Mesothelial cell of epicardium (in vitro differentiated cells): ENCODE measurements at regions not wholly inside any gene's neighbourhood (a gene's known extent, or its start where the extent isn't known, plus 50 kb on each side); places are given as distances from the start of the nearest gene placed in this dataset.
A peak's percentile ranks its signal among the peaks of the same experiment; 100 is the strongest.

Experiments used
- DNase-seq, 2 experiments: peaks; one replicate each; pipeline ENCODE4 v3.0.0; 2021; ENCODE audit warnings: low spot score in 2 of 2; ENCODE audit not compliant: unreplicated experiment in 2 of 2
- H3K27ac Mint-ChIP-seq: 2 replicates; pipeline ENCODE4 v1.8.0; 2021; ENCODE audit warnings: mixed read lengths
- H3K27me3 Mint-ChIP-seq: 2 replicates; pipeline ENCODE4 v1.8.0; 2021; ENCODE audit warnings: low read depth, mixed read lengths
- H3K36me3 Mint-ChIP-seq: 2 replicates; pipeline ENCODE4 v1.8.0; 2021; ENCODE audit warnings: mixed read lengths
- H3K4me1 Mint-ChIP-seq: 2 replicates; pipeline ENCODE4 v1.8.0; 2021; ENCODE audit warnings: mixed read lengths
- H3K4me3 Mint-ChIP-seq: 2 replicates; pipeline ENCODE4 v1.8.0; 2021; ENCODE audit warnings: mild to moderate bottlenecking, moderate library complexity, mixed read lengths
- H3K9me3 Mint-ChIP-seq: 2 replicates; pipeline ENCODE4 v1.8.0; 2021; ENCODE audit warnings: mixed read lengths
- TF ChIP-seq, protein P1 (sequence below): fragments of 200-600 bp; sonication (generic); IDR thresholded peaks from one replicate; pipeline ENCODE4 v1.5.0; 2021; ENCODE audit warnings: antibody characterized with exemption; ENCODE audit not compliant: unreplicated experiment

GRCh38 chr11:57095417-57095816 lies 86.3 kb upstream of the LRRC55 start:
- Mint-ChIP-seq H3K9me3 (no peaks in the 10 kb centered on the region), H3K4me1 (peaks cover 27% of the 10 kb centered on the region), H3K4me3 (no peak overlapping the region), H3K36me3 (no peaks in the 10 kb centered on the region), H3K27ac (no peak overlapping the region), H3K27me3 (peaks cover 16% of the 10 kb centered on the region)
- DNase-seq, result no peak
- TF ChIP-seq, protein P1, sequence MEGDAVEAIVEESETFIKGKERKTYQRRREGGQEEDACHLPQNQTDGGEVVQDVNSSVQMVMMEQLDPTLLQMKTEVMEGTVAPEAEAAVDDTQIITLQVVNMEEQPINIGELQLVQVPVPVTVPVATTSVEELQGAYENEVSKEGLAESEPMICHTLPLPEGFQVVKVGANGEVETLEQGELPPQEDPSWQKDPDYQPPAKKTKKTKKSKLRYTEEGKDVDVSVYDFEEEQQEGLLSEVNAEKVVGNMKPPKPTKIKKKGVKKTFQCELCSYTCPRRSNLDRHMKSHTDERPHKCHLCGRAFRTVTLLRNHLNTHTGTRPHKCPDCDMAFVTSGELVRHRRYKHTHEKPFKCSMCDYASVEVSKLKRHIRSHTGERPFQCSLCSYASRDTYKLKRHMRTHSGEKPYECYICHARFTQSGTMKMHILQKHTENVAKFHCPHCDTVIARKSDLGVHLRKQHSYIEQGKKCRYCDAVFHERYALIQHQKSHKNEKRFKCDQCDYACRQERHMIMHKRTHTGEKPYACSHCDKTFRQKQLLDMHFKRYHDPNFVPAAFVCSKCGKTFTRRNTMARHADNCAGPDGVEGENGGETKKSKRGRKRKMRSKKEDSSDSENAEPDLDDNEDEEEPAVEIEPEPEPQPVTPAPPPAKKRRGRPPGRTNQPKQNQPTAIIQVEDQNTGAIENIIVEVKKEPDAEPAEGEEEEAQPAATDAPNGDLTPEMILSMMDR, result no peak

- peaks cover 31% of the 10 kb centered on the region for H3K4me1 Mint-ChIP-seq
- no peak overlapping the region for H3K4me3 Mint-ChIP-seq
- DNase-seq, result no peak
- TF ChIP-seq, protein P1, result no peak
- H3K27ac Mint-ChIP-seq, result no peak overlapping the region
- H3K27me3 Mint-ChIP-seq, result peaks cover 13% of the 10 kb centered on the region
- no peaks in the 10 kb centered on the region for H3K9me3 Mint-ChIP-seq
- no peaks in the 10 kb centered on the region for H3K36me3 Mint-ChIP-seq
Observed at GRCh38 chr11:57095896-57096295, 85.9 kb upstream of the LRRC55 start.

GRCh38 chr11:57097149-57097548 lies 84.6 kb upstream of the LRRC55 start:
- no peak for DNase-seq
- peaks cover 38% of the 10 kb centered on the region for H3K4me1 Mint-ChIP-seq
- H3K9me3 Mint-ChIP-seq, result no peaks in the 10 kb centered on the region
- no peak overlapping the region for H3K4me3 Mint-ChIP-seq
- TF ChIP-seq, protein P1, result no peak
- no peak overlapping the region for H3K27ac Mint-ChIP-seq
- H3K36me3 Mint-ChIP-seq, result no peaks in the 10 kb centered on the region
- H3K27me3 Mint-ChIP-seq, result peaks cover 4% of the 10 kb centered on the region

- TF ChIP-seq, protein P1, result no peak
- Mint-ChIP-seq H3K27me3 (peaks cover 3% of the 10 kb centered on the region), H3K9me3 (peaks cover 7% of the 10 kb centered on the region), H3K4me1 (peaks cover 39% of the 10 kb centered on the region), H3K4me3 (no peak overlapping the region), H3K36me3 (no peaks in the 10 kb centered on the region), H3K27ac (no peak overlapping the region)
- no peak for DNase-seq
Observed at GRCh38 chr11:57098191-57098590, 83.6 kb upstream of the LRRC55 start.

DNA sequence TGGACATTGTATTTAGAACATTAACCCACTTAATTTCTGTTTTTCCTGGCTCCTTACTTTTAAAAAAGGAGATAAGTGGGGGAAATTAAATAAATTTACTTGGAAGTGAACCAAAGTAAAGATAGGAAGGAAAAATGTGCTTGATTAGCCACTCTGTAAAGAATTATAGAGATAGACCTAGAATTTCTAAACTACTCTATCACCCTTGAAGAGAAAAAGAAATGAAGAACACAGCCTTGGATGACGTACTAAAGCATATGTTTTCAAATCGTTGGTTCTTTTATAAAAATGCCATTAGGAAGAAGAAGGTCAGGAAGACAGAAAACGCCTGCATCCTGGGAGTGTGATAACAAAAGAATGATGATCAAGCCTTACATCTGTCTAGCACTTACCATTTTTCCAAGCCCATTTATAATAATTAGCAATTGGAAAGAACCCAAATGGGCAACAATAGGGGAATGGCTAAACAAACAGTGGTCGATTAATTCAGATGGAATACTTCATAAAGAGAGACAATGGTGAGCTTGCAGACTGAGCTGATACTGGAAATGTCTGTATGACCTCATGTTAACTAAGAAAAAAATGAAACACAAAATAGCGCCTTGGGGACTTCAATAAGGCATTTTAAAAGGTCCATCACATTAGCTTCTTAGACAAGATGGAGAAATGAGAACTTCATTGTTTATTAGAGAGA lies 81.0 kb upstream of the LRRC55 start:
- Mint-ChIP-seq H3K36me3 (no peaks in the 10 kb centered on the region), H3K27me3 (no peaks in the 10 kb centered on the region), H3K4me3 (no peak overlapping the region), H3K4me1 (peaks cover 24% of the 10 kb centered on the region), H3K9me3 (peaks cover 8% of the 10 kb centered on the region), H3K27ac (peak overlapping the region; percentile 75)
- TF ChIP-seq, protein P1, result no peak
- no peak for DNase-seq
